H1 (cell line): ENCODE measurements at regions not wholly inside any gene's neighbourhood (a gene's known extent, or its start where the extent isn't known, plus 50 kb on each side); places are given as distances from the start of the nearest gene placed in this dataset.
A peak's percentile ranks its signal among the peaks of the same experiment; 100 is the strongest.

Experiments
- CTCF ChIA-PET: fragments of 300-600 bp; sonication (Branson Sonifier 250); formaldehyde crosslinking; loops from one replicate; lab custom pipeline; 2021; ENCODE audit not compliant: partially characterized antibody; lab: Charles Lee
- POLR2A ChIA-PET: fragments of 300-600 bp; sonication (Branson Sonifier 250); formaldehyde crosslinking; loops from one replicate; lab custom pipeline; 2021; ENCODE audit warnings: inconsistent platforms; ENCODE audit not compliant: partially characterized antibody; lab: Charles Lee
- DNase-seq, 2 experiments: peaks; one replicate each; pipeline versions ENCODE4 v3.0.0 to v3.0.0-alpha.2; 2010 to 2022; ENCODE audit warnings: low spot score in 2 of 2, low read depth in 1 of 2, mixed read lengths in 1 of 2
- FAIRE-seq: peaks from 2 replicates; lab custom pipeline; 2011; peaks lifted over from hg19 to GRCh38; lab: Jason Lieb, UNC
- H2AFZ ChIP-seq: 2 replicates; pipeline ENCODE4 v1.8.1; 2012; ENCODE audit warnings: low read length, inconsistent platforms
- H2AK5ac ChIP-seq: 2 replicates; pipeline ENCODE4 v1.6.1; 2013; ENCODE audit warnings: low read depth, low read length
- H2BK120ac ChIP-seq: replicated peaks from 2 replicates; pipeline ENCODE3; 2013; ENCODE audit warnings: low read depth, low read length, inconsistent platforms
- H2BK12ac ChIP-seq: 2 replicates; pipeline ENCODE4 v1.6.1; 2013; ENCODE audit warnings: low read depth, low read length
- H2BK15ac ChIP-seq: 2 replicates; pipeline ENCODE4 v1.6.1; 2013; ENCODE audit warnings: low read length
- H2BK20ac ChIP-seq: 2 replicates; pipeline ENCODE4 v1.6.1; 2013; ENCODE audit warnings: low read length
- H2BK5ac ChIP-seq: 2 replicates; pipeline ENCODE4 v1.6.1; 2013; ENCODE audit warnings: low read depth, low read length
- H3K14ac ChIP-seq: 2 replicates; pipeline ENCODE4 v1.6.1; 2013; ENCODE audit warnings: inconsistent platforms; ENCODE audit not compliant: insufficient read length
- H3K18ac ChIP-seq: 2 replicates; pipeline ENCODE4 v1.6.1; 2013; ENCODE audit warnings: low read length; ENCODE audit errors: extremely low read depth
- H3K23ac ChIP-seq: 2 replicates; pipeline ENCODE4 v1.6.1; 2013; ENCODE audit warnings: inconsistent platforms; ENCODE audit not compliant: insufficient read length
- H3K23me2 ChIP-seq: 2 replicates; pipeline ENCODE4 v1.6.1; 2013; ENCODE audit warnings: low read depth, low read length
- H3K27ac ChIP-seq: 2 replicates; pipeline ENCODE4 v1.6.1; 2011; ENCODE audit warnings: low read depth, low read length, inconsistent platforms
- H3K27me3 ChIP-seq, 4 experiments: replicated peaks in 1 of 4; 1 replicate in 1 of 4; 2 replicates in 3 of 4; pipeline versions ENCODE4 v1.6.1 to v1.8.1; 2011 to 2013; ENCODE audit warnings: low read length in 3 of 4, mild to moderate bottlenecking in 3 of 4, inconsistent platforms in 2 of 4, mixed read lengths in 2 of 4, moderate library complexity in 1 of 4; ENCODE audit not compliant: control insufficient read depth in 3 of 4, insufficient read depth in 3 of 4; ENCODE audit errors: extremely low read depth in 1 of 4
- H3K36me3 ChIP-seq, 4 experiments: 2 replicates each; pipeline versions ENCODE4 v1.6.1 to v1.8.1; 2011 to 2013; ENCODE audit warnings: mild to moderate bottlenecking in 4 of 4, low read length in 3 of 4, moderate library complexity in 2 of 4, control low read depth in 1 of 4, inconsistent platforms in 1 of 4; ENCODE audit not compliant: insufficient read depth in 4 of 4, control insufficient read depth in 2 of 4
- H3K4ac ChIP-seq: replicated peaks from 2 replicates; pipeline ENCODE3; 2013; ENCODE audit warnings: low read length, low read depth, mixed read lengths, inconsistent platforms; ENCODE audit not compliant: insufficient read length
- H3K4me1 ChIP-seq, 4 experiments: replicated peaks in 1 of 4; 1 replicate in 1 of 4; 2 replicates in 3 of 4; pipeline versions ENCODE4 v1.6.1 to v1.8.1; 2011 to 2013; ENCODE audit warnings: low read length in 3 of 4, inconsistent platforms in 2 of 4, mixed read lengths in 1 of 4; ENCODE audit not compliant: insufficient read depth in 4 of 4, control insufficient read depth in 3 of 4
- H3K4me2 ChIP-seq, 2 experiments: 2 replicates each; pipeline versions ENCODE4 v1.6.1 to v1.8.1; 2011 to 2013; ENCODE audit warnings: low read depth in 2 of 2, low read length in 2 of 2, control low read depth in 1 of 2, inconsistent platforms in 1 of 2, mild to moderate bottlenecking in 1 of 2; ENCODE audit not compliant: insufficient read depth in 1 of 2
- H3K4me3 ChIP-seq, 4 experiments: fragments of 200-600, 300-600 bp in 1 of 4; sonication (generic), shearing (Covaris generic), sonication (Bioruptor Twin) in 1 of 4; 2 replicates each; pipeline versions ENCODE4 v1.5.1 to v1.8.1; 2011 to 2016; ENCODE audit warnings: low read length in 4 of 4, low read depth in 3 of 4, control low read depth in 2 of 4, inconsistent platforms in 2 of 4, mild to moderate bottlenecking in 2 of 4, mixed read lengths in 1 of 4, moderate library complexity in 1 of 4; ENCODE audit not compliant: insufficient read depth in 2 of 4; ENCODE audit errors: extremely low read depth in 1 of 4
- H3K56ac ChIP-seq: replicated peaks from 2 replicates; pipeline ENCODE3; 2013; ENCODE audit warnings: low read depth, mild to moderate bottlenecking, mixed read lengths, low read length, inconsistent platforms; ENCODE audit not compliant: insufficient read length
- H3K79me1 ChIP-seq: 2 replicates; pipeline ENCODE4 v1.6.1; 2013; ENCODE audit warnings: low read depth, low read length, control low read depth
- H3K79me2 ChIP-seq, 2 experiments: 2 replicates each; pipeline versions ENCODE4 v1.6.1 to v1.8.1; 2012 to 2013; ENCODE audit warnings: low read length in 2 of 2, mild to moderate bottlenecking in 2 of 2, inconsistent platforms in 1 of 2; ENCODE audit not compliant: insufficient read depth in 2 of 2, control insufficient read depth in 1 of 2
- H3K9ac ChIP-seq, 4 experiments: replicated peaks in 1 of 4; 1 replicate in 1 of 4; 2 replicates in 3 of 4; pipeline versions ENCODE4 v1.6.1 to v1.8.1; 2011 to 2013; ENCODE audit warnings: low read depth in 3 of 4, low read length in 3 of 4, control low read depth in 2 of 4, mild to moderate bottlenecking in 2 of 4, moderate library complexity in 2 of 4, inconsistent platforms in 1 of 4; ENCODE audit errors: extremely low read depth in 1 of 4
- H3K9me3 ChIP-seq, 2 experiments: 2 replicates each; pipeline versions ENCODE4 v1.6.1 to v1.8.1; 2012 to 2013; ENCODE audit warnings: mild to moderate bottlenecking in 2 of 2, moderate library complexity in 2 of 2, control low read depth in 1 of 2, inconsistent platforms in 1 of 2, low read depth in 1 of 2, low read length in 1 of 2, mixed read lengths in 1 of 2; ENCODE audit not compliant: insufficient read depth in 2 of 2
- H4K20me1 ChIP-seq, 2 experiments: replicated peaks in 1 of 2; 2 replicates each; pipeline versions ENCODE3 to v1.8.1; 2011 to 2013; ENCODE audit warnings: inconsistent platforms in 2 of 2, low read length in 2 of 2, mild to moderate bottlenecking in 1 of 2; ENCODE audit not compliant: insufficient read depth in 2 of 2, control insufficient read depth in 1 of 2
- H4K5ac ChIP-seq: 2 replicates; pipeline ENCODE4 v1.6.1; 2013; ENCODE audit warnings: low read length, low read depth, mixed read lengths, inconsistent platforms; ENCODE audit not compliant: insufficient read length
- H4K8ac ChIP-seq: 2 replicates; pipeline ENCODE4 v1.8.0; 2013; ENCODE audit warnings: mild to moderate bottlenecking, moderate library complexity, low read length, inconsistent platforms; ENCODE audit not compliant: insufficient read depth; ENCODE audit errors: extremely low read depth
- H4K91ac ChIP-seq: replicated peaks from 2 replicates; pipeline ENCODE3; 2013; ENCODE audit warnings: low read length, mixed read lengths, inconsistent platforms; ENCODE audit not compliant: insufficient read length
- CEBPB ChIP-seq: IDR thresholded peaks from 2 replicates; pipeline ENCODE4 v1.6.1; 2012; ENCODE audit warnings: low read depth, low read length
- CTCF ChIP-seq, 3 experiments: IDR thresholded peaks; 1 replicate in 2 of 3; 2 replicates in 1 of 3; pipeline versions ENCODE4 v1.5.1 to v1.6.1; 2011; ENCODE audit warnings: low read length in 3 of 3, mild to moderate bottlenecking in 3 of 3, inconsistent platforms in 2 of 3, low read depth in 1 of 3, moderate library complexity in 1 of 3; ENCODE audit not compliant: insufficient read depth in 1 of 3; ENCODE audit errors: control extremely low read depth in 1 of 3
- E2F6 ChIP-seq: IDR thresholded peaks from 2 replicates; pipeline ENCODE4 v1.6.1; 2012; ENCODE audit warnings: inconsistent platforms
- EGR1 ChIP-seq: IDR thresholded peaks from 2 replicates; pipeline ENCODE4 v1.6.1; 2011; ENCODE audit warnings: low read depth, low read length, borderline replicate concordance
- HDAC2 ChIP-seq, 2 experiments: fragments of 300-600 bp in 1 of 2; sonication (generic) in 1 of 2; IDR thresholded peaks; 2 replicates each; pipeline ENCODE4 v1.6.1; 2011 to 2012; ENCODE audit warnings: low read depth in 2 of 2, low read length in 2 of 2, mild to moderate bottlenecking in 2 of 2, moderate library complexity in 2 of 2, borderline replicate concordance in 1 of 2, inconsistent platforms in 1 of 2
- JUND ChIP-seq: IDR thresholded peaks from 2 replicates; pipeline ENCODE4 v1.6.1; 2011; ENCODE audit warnings: mild to moderate bottlenecking, improper control_type of control experiment, low read length
- MAX ChIP-seq: IDR thresholded peaks from 2 replicates; pipeline ENCODE4 v1.6.1; 2012; ENCODE audit warnings: inconsistent platforms
- RFX5 ChIP-seq: IDR thresholded peaks from 2 replicates; pipeline ENCODE4 v1.6.1; 2011; ENCODE audit warnings: low read depth, low read length, improper control_type of control experiment, borderline replicate concordance
- SP2 ChIP-seq: IDR thresholded peaks from 2 replicates; pipeline ENCODE4 v1.6.1; 2012; ENCODE audit warnings: mild to moderate bottlenecking, low read length, inconsistent platforms
- SRF ChIP-seq: IDR thresholded peaks from 2 replicates; pipeline ENCODE4 v1.6.1; 2011; ENCODE audit warnings: mild to moderate bottlenecking, low read depth, low read length, moderate library complexity
- WGBS, 2 experiments: shearing (Covaris generic) in 1 of 2; methylation state at CpG; one replicate each; pipeline versions ENCODE4 v1.1.6 to v1.1.7; 2013 to 2015; ENCODE audit warnings: low lambda C conversion rate in 2 of 2, mixed read lengths in 2 of 2, inconsistent platforms in 1 of 2, low coverage in 1 of 2, missing lambda C conversion rate in 1 of 2; ENCODE audit not compliant: insufficient replicate concordance in 2 of 2, insufficient coverage in 1 of 2, insufficient read length in 1 of 2; ENCODE audit errors: extremely low coverage in 1 of 2, missing lambda C conversion rate in 1 of 2; 5-methylcytosine and 5-hydroxymethylcytosine counted together

- no peaks in the 10 kb centered on the region for H3K79me2 ChIP-seq
- no peak overlapping the region for H3K27ac ChIP-seq
- no peak overlapping the region for H2BK15ac ChIP-seq
- no peak overlapping the region for H3K4me3 ChIP-seq
- H3K14ac ChIP-seq, result no peak overlapping the region
- H3K27me3 ChIP-seq, result no peaks in the 10 kb centered on the region
- no peak overlapping the region for H2AK5ac ChIP-seq
- no peak overlapping the region for H3K23ac ChIP-seq
- H3K23me2 ChIP-seq, result no peaks in the 10 kb centered on the region
- H3K9ac ChIP-seq, result no peak overlapping the region
- H2BK5ac ChIP-seq, result no peak overlapping the region
- H3K4me1 ChIP-seq, result peaks cover 0 to 7% (median 3%) of the 10 kb centered on the region in 4 experiments; a peak in 5 of 7 replicates
- H3K18ac ChIP-seq, result no peak overlapping the region
- no peaks in the 10 kb centered on the region for H3K36me3 ChIP-seq
- H3K4me2 ChIP-seq, result no peak overlapping the region
- H4K20me1 ChIP-seq, result no peaks in the 10 kb centered on the region
- CTCF ChIA-PET, result interaction anchor here (1.3 to 1.6 kb wide), 4 partner anchors 54 to 279 kb away, joined by 3 to 9 read pairs (median 4); no protein-coding TSS in a partner anchor
- WGBS, 2 experiments, result 88% methylated on average over 11 of the region's 11 CpGs; no CpG with 5 or more reads in 1 of the 2 experiments
- H3K79me1 ChIP-seq, result no peaks in the 10 kb centered on the region
- FAIRE-seq (no peak), DNase-seq (no peak)
- H2BK120ac ChIP-seq, result no peak overlapping the region
- no peak overlapping the region for H4K8ac ChIP-seq
- H2BK20ac ChIP-seq, result no peak overlapping the region
- H3K9me3 ChIP-seq, result no peaks in the 10 kb centered on the region
- H3K56ac ChIP-seq, result no peak overlapping the region
- no peak overlapping the region for H4K91ac ChIP-seq
- 0 out of 2 replicates have a peak overlapping the region, but pooled peaks have one; percentile 9 for H2AFZ ChIP-seq
- POLR2A ChIA-PET, result no interaction called here
- no peak overlapping the region for H3K4ac ChIP-seq
- no peak overlapping the region for H2BK12ac ChIP-seq
- H4K5ac ChIP-seq, result no peak overlapping the region
- TF ChIP-seq JUND, result no peak
- TF ChIP-seq EGR1, result no peak
- no peak for TF ChIP-seq E2F6
- TF ChIP-seq MAX, result no peak
- no peak for TF ChIP-seq CEBPB
- TF ChIP-seq SP2, result no peak
- no peak for TF ChIP-seq SRF
- no peak for TF ChIP-seq RFX5
- TF ChIP-seq HDAC2 (IDR thresholded peaks at IDR 0.05; ENCODE audit: borderline replicate concordance in 1 of 2, low read depth in 2 of 2, low read length in 2 of 2), result no peak
- no peak for TF ChIP-seq CTCF (IDR thresholded peaks at IDR 0.05; ENCODE audit: control extremely low read depth in 1 of 3, insufficient read depth in 1 of 3, low read depth in 1 of 3, low read length in 3 of 3)
These were observed 275.4 kb downstream of the TTC6 start for GRCh38 chr14:37870632-37871346.
